Testis (tissue), 2 donors: ENCODE measurements at regions not wholly inside any gene's neighbourhood (a gene's known extent, or its start where the extent isn't known, plus 50 kb on each side); places are given as distances from the start of the nearest gene placed in this dataset.

ENCODE experiments used
- CTCF ChIP-seq, 3 experiments: fragments of 450-650 bp in 2 of 3; fragments of 200-600 bp in 1 of 3; sonication (generic) in 1 of 3; IDR thresholded peaks; one replicate each; pipeline ENCODE4 v1.5.1; 2016 to 2019; ENCODE audit warnings: antibody characterized with exemption in 3 of 3, mild to moderate bottlenecking in 2 of 3, moderate library complexity in 1 of 3
- POLR2A ChIP-seq: fragments of 450-650 bp; IDR thresholded peaks from one replicate; pipeline ENCODE4 v1.6.1; 2017; ENCODE audit warnings: antibody characterized with exemption, mild to moderate bottlenecking, moderate library complexity

GRCh38 chr11:90753546-90753945 is 530.7 kb upstream of the CHORDC1 start:
- TF ChIP-seq CTCF (IDR thresholded peaks at IDR 0.05) (no peak), POLR2A (no peak)
